ENCODE measurements at regions not wholly inside any gene's neighbourhood (a gene's known extent, or its start where the extent isn't known, plus 50 kb on each side); places are given as distances from the start of the nearest gene placed in this dataset.

- Histone ChIP-seq H3K27me3 (ENCODE audit: control insufficient read depth, insufficient read depth, low read length) (no peaks in the 10 kb centered on the region), H3K9me3 (ENCODE audit: control insufficient read depth, insufficient read depth, low read length) (no peaks in the 10 kb centered on the region), H3K4me3 (ENCODE audit: low read depth, low read length) (no peak overlapping the region), H3K27ac (ENCODE audit: low read depth, low read length) (no peak overlapping the region)
- DNase-seq (ENCODE audit: low read depth, low spot score), result peak; percentile 8
- CTCF ChIA-PET, result interaction anchor here (0.6 to 1.6 kb wide), 13 partner anchors 8 to 575 kb away, joined by 3 to 8 read pairs (median 4); no protein-coding TSS in a partner anchor
- POLR2A ChIA-PET, result no interaction called here
- TF ChIP-seq CTCF (IDR thresholded peaks at IDR 0.05; ENCODE audit: low read depth, low read length), result peak; percentile 70
Measured at GRCh38 chr4:81913427-81913879, 441.7 kb upstream of the RASGEF1B start.

DNA sequence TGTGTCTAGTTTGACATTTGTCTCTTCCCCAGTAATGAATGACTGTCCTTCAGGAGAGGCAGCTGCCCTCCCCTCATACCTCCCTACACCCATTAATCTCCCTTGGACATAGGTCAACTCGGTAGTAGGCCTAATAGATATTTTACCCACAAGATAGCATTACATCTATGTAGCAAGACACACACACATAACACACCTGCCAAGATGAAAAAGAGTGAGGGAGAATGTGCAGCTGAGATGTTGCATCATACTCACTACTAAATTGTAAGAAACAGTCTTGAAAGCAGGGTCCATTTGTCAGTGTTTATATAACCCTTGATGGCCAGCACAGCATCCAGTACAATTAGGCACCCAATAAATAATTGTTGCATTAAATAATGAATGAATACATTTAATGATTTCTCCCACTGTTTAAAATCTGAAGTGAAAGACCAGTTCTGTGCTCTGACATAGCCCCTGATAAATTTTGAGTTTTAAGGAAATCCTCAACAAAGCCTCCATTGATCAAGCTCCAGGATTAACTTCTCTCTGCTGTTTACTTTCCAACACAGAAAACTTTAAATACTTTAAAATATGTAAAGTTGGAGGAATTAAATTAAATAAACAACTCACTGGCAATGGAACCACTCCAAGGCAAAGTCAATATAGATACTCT is 440.8 kb upstream of the RASGEF1B start:
- no peak for DNase-seq (ENCODE audit: low read depth, low spot score)
- H3K4me3 ChIP-seq (ENCODE audit: low read depth, low read length), result no peak overlapping the region
- H3K27me3 ChIP-seq (ENCODE audit: control insufficient read depth, insufficient read depth, low read length), result no peaks in the 10 kb centered on the region
- ChIA-PET CTCF (interaction anchor here (0.7 to 1.6 kb wide), 7 partner anchors 7 to 467 kb away, joined by 3 to 8 read pairs (median 4); no protein-coding TSS in a partner anchor), POLR2A (no interaction called here)
- H3K27ac ChIP-seq (ENCODE audit: low read depth, low read length), result no peak overlapping the region
- TF ChIP-seq CTCF (IDR thresholded peaks at IDR 0.05; ENCODE audit: low read depth, low read length), result no peak
- no peaks in the 10 kb centered on the region for H3K9me3 ChIP-seq (ENCODE audit: control insufficient read depth, insufficient read depth, low read length)

- TF ChIP-seq CTCF (IDR thresholded peaks at IDR 0.05; ENCODE audit: low read depth, low read length), result no peak
- Histone ChIP-seq H3K4me3 (ENCODE audit: low read depth, low read length) (no peak overlapping the region), H3K9me3 (ENCODE audit: control insufficient read depth, insufficient read depth, low read length) (no peaks in the 10 kb centered on the region), H3K27me3 (ENCODE audit: control insufficient read depth, insufficient read depth, low read length) (no peaks in the 10 kb centered on the region), H3K27ac (ENCODE audit: low read depth, low read length) (no peak overlapping the region)
- ChIA-PET POLR2A (no interaction called here), CTCF (no interaction called here)
- no peak for DNase-seq (ENCODE audit: low read depth, low spot score)
Measured at GRCh38 chr4:81906905-81907304, 435.2 kb upstream of the RASGEF1B start.

DNA sequence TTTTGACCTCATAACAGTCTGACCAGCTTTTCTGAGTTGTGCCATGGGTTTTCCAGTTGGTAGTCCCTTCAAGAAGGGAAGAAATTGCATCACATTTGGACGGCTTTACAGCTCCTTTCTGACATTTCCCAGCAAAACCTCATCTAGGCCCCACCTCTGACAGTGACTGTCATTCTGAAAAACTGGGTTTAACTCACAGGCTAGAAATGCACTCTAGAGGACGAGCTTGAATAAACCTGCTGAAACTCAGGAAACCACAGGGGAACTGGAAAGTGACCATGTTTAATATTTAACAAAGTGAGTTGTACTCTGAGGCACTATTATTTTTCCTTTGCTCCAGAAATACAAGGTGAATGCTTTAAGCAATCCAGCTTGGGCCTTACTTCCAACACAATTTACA is 434.3 kb upstream of the RASGEF1B start:
- no peaks in the 10 kb centered on the region for H3K27me3 ChIP-seq (ENCODE audit: control insufficient read depth, insufficient read depth, low read length)
- no peak overlapping the region for H3K4me3 ChIP-seq (ENCODE audit: low read depth, low read length)
- H3K9me3 ChIP-seq (ENCODE audit: control insufficient read depth, insufficient read depth, low read length), result no peaks in the 10 kb centered on the region
- ChIA-PET POLR2A (interaction anchor here (0.6 kb wide), 1 partner anchor 415 kb away, joined by 5 read pairs; no protein-coding TSS in a partner anchor), CTCF (interaction anchor here (1.1 kb wide), 1 partner anchor 8 kb away, joined by 4 read pairs; no protein-coding TSS in a partner anchor)
- no peak overlapping the region for H3K27ac ChIP-seq (ENCODE audit: low read depth, low read length)
- no peak for TF ChIP-seq CTCF (IDR thresholded peaks at IDR 0.05; ENCODE audit: low read depth, low read length)
- no peak for DNase-seq (ENCODE audit: low read depth, low spot score)

DNA sequence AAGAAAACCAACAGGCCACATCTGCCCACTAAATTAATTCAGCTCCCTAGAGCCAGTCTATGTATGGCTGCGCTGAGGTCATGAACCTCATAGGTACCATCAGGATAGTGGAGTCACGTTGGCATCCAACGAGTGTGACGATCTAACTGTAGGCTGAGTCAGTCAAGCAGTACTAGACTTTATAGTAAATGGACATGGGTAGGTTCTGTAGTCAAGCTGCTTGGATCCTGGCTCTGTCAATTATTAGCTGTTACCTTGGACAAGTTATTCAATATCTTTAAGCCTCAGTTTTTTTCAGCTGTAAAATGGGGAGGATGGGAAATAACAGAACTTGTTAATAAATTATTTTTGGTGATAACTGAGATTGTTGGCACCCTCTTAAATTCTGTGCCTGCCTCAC is 432.4 kb upstream of the RASGEF1B start:
- Histone ChIP-seq H3K9me3 (ENCODE audit: control insufficient read depth, insufficient read depth, low read length) (no peaks in the 10 kb centered on the region), H3K27ac (ENCODE audit: low read depth, low read length) (no peak overlapping the region), H3K27me3 (ENCODE audit: control insufficient read depth, insufficient read depth, low read length) (no peaks in the 10 kb centered on the region), H3K4me3 (ENCODE audit: low read depth, low read length) (no peak overlapping the region)
- CTCF ChIA-PET, result no interaction called here
- TF ChIP-seq CTCF (IDR thresholded peaks at IDR 0.05; ENCODE audit: low read depth, low read length), result no peak
- DNase-seq (ENCODE audit: low read depth, low spot score), result no peak
- POLR2A ChIA-PET, result no interaction called here
